Activated T-cell treated with anti-CD3 and anti-CD28 coated beads, Interleukin-2, amount 50 U/mL, for 24 hours (primary cell): ENCODE measurements at regions not wholly inside any gene's neighbourhood (a gene's known extent, or its start where the extent isn't known, plus 50 kb on each side); places are given as distances from the start of the nearest gene placed in this dataset.

Source experiments
- DNase-seq: peaks from one replicate; pipeline ENCODE4 v3.0.0-alpha.2; 2020
- H3K27ac Mint-ChIP-seq: 2 replicates; pipeline ENCODE4 v1.8.0; 2020; ENCODE audit warnings: mild to moderate bottlenecking, mixed read lengths
- H3K27me3 Mint-ChIP-seq: 2 replicates; pipeline ENCODE4 v1.8.0; 2020; ENCODE audit warnings: mixed read lengths
- H3K36me3 Mint-ChIP-seq: 2 replicates; pipeline ENCODE4 v1.8.0; 2020; ENCODE audit warnings: low read depth, mixed read lengths
- H3K4me1 Mint-ChIP-seq: 2 replicates; pipeline ENCODE4 v1.8.0; 2020; ENCODE audit warnings: low read depth, mixed read lengths
- H3K4me3 Mint-ChIP-seq: 2 replicates; pipeline ENCODE4 v1.8.0; 2020; ENCODE audit warnings: mild to moderate bottlenecking, moderate library complexity, mixed read lengths
- H3K9me3 Mint-ChIP-seq: 2 replicates; pipeline ENCODE4 v1.8.0; 2020; ENCODE audit warnings: mixed read lengths

- no peaks in the 10 kb centered on the region for H3K36me3 Mint-ChIP-seq
- peaks cover 12% of the 10 kb centered on the region for H3K9me3 Mint-ChIP-seq
- no peak for DNase-seq
- H3K27me3 Mint-ChIP-seq, result no peaks in the 10 kb centered on the region
- H3K4me1 Mint-ChIP-seq, result no peaks in the 10 kb centered on the region
- no peak overlapping the region for H3K4me3 Mint-ChIP-seq
- no peak overlapping the region for H3K27ac Mint-ChIP-seq
Observed at GRCh38 chr13:82822935-82823334, 1059.3 kb downstream of the SLITRK1 start.

GRCh38 chr13:82817133-82817532, 1065.1 kb downstream of the SLITRK1 start:
- no peaks in the 10 kb centered on the region for H3K36me3 Mint-ChIP-seq
- H3K4me3 Mint-ChIP-seq, result no peak overlapping the region
- no peak overlapping the region for H3K27ac Mint-ChIP-seq
- peaks cover 21% of the 10 kb centered on the region for H3K9me3 Mint-ChIP-seq
- H3K4me1 Mint-ChIP-seq, result no peaks in the 10 kb centered on the region
- H3K27me3 Mint-ChIP-seq, result no peaks in the 10 kb centered on the region
- DNase-seq, result no peak

GRCh38 chr13:82815791-82816190, 1066.5 kb downstream of the SLITRK1 start:
- peaks cover 29% of the 10 kb centered on the region for H3K9me3 Mint-ChIP-seq
- no peaks in the 10 kb centered on the region for H3K4me1 Mint-ChIP-seq
- no peak overlapping the region for H3K4me3 Mint-ChIP-seq
- H3K27me3 Mint-ChIP-seq, result no peaks in the 10 kb centered on the region
- no peak for DNase-seq
- no peaks in the 10 kb centered on the region for H3K36me3 Mint-ChIP-seq
- H3K27ac Mint-ChIP-seq, result no peak overlapping the region

- H3K27me3 Mint-ChIP-seq, result no peaks in the 10 kb centered on the region
- no peaks in the 10 kb centered on the region for H3K4me1 Mint-ChIP-seq
- no peak overlapping the region for H3K4me3 Mint-ChIP-seq
- H3K9me3 Mint-ChIP-seq, result peaks cover 7% of the 10 kb centered on the region
- no peak for DNase-seq
- H3K27ac Mint-ChIP-seq, result no peak overlapping the region
- H3K36me3 Mint-ChIP-seq, result no peaks in the 10 kb centered on the region
Observed at GRCh38 chr13:82803341-82803740, 1078.9 kb downstream of the SLITRK1 start.

GRCh38 chr13:82802528-82802927, 1079.7 kb downstream of the SLITRK1 start:
- no peak for DNase-seq
- H3K4me3 Mint-ChIP-seq, result no peak overlapping the region
- no peaks in the 10 kb centered on the region for H3K27me3 Mint-ChIP-seq

GRCh38 chr13:82800391-82800790, 1081.9 kb downstream of the SLITRK1 start:
- Mint-ChIP-seq H3K4me1 (no peaks in the 10 kb centered on the region), H3K9me3 (peaks cover 10% of the 10 kb centered on the region), H3K27me3 (no peaks in the 10 kb centered on the region), H3K27ac (no peak overlapping the region), H3K4me3 (no peak overlapping the region), H3K36me3 (no peaks in the 10 kb centered on the region)
- DNase-seq, result no peak

More at GRCh38 chr13:82802528-82802927, 1079.7 kb downstream of the SLITRK1 start:
- no peaks in the 10 kb centered on the region for H3K4me1 Mint-ChIP-seq
- H3K36me3 Mint-ChIP-seq, result no peaks in the 10 kb centered on the region
- H3K27ac Mint-ChIP-seq, result no peak overlapping the region
- peaks cover 7% of the 10 kb centered on the region for H3K9me3 Mint-ChIP-seq

GRCh38 chr13:82797876-82798275, 1084.4 kb downstream of the SLITRK1 start:
- Mint-ChIP-seq H3K4me1 (no peaks in the 10 kb centered on the region), H3K27ac (no peak overlapping the region), H3K9me3 (peaks cover 5% of the 10 kb centered on the region), H3K27me3 (no peaks in the 10 kb centered on the region), H3K36me3 (no peaks in the 10 kb centered on the region), H3K4me3 (no peak overlapping the region)
- DNase-seq, result no peak

GRCh38 chr13:82791035-82791434, 1091.2 kb downstream of the SLITRK1 start:
- Mint-ChIP-seq H3K27me3 (no peaks in the 10 kb centered on the region), H3K4me3 (no peak overlapping the region)
- no peak for DNase-seq

GRCh38 chr13:82772816-82773215, 1109.5 kb downstream of the SLITRK1 start:
- Mint-ChIP-seq H3K9me3 (peaks cover 6% of the 10 kb centered on the region), H3K4me3 (no peak overlapping the region)

More at GRCh38 chr13:82791035-82791434, 1091.2 kb downstream of the SLITRK1 start:
- Mint-ChIP-seq H3K4me1 (no peaks in the 10 kb centered on the region), H3K36me3 (no peaks in the 10 kb centered on the region), H3K9me3 (peaks cover 2% of the 10 kb centered on the region), H3K27ac (no peak overlapping the region)

GRCh38 chr13:82766732-82767321, 1115.4 kb downstream of the SLITRK1 start:
- H3K4me3 Mint-ChIP-seq, result no peak overlapping the region
- no peak overlapping the region for H3K27ac Mint-ChIP-seq
- H3K27me3 Mint-ChIP-seq, result no peaks in the 10 kb centered on the region
- peaks cover 11% of the 10 kb centered on the region for H3K9me3 Mint-ChIP-seq
- H3K36me3 Mint-ChIP-seq, result no peaks in the 10 kb centered on the region
- DNase-seq, result no peak
- H3K4me1 Mint-ChIP-seq, result no peaks in the 10 kb centered on the region

More at GRCh38 chr13:82772816-82773215, 1109.5 kb downstream of the SLITRK1 start:
- Mint-ChIP-seq H3K36me3 (no peaks in the 10 kb centered on the region), H3K27me3 (no peaks in the 10 kb centered on the region), H3K4me1 (no peaks in the 10 kb centered on the region), H3K27ac (no peak overlapping the region)
- DNase-seq, result no peak

- no peaks in the 10 kb centered on the region for H3K36me3 Mint-ChIP-seq
- no peaks in the 10 kb centered on the region for H3K4me1 Mint-ChIP-seq
- H3K4me3 Mint-ChIP-seq, result no peak overlapping the region
- no peaks in the 10 kb centered on the region for H3K9me3 Mint-ChIP-seq
- no peak for DNase-seq
- H3K27me3 Mint-ChIP-seq, result no peaks in the 10 kb centered on the region
- H3K27ac Mint-ChIP-seq, result no peak overlapping the region
Observed at GRCh38 chr13:82758044-82758443, 1124.2 kb downstream of the SLITRK1 start.

- no peaks in the 10 kb centered on the region for H3K27me3 Mint-ChIP-seq
- no peaks in the 10 kb centered on the region for H3K36me3 Mint-ChIP-seq
- no peaks in the 10 kb centered on the region for H3K4me1 Mint-ChIP-seq
- H3K9me3 Mint-ChIP-seq, result no peaks in the 10 kb centered on the region
- DNase-seq, result no peak
- H3K27ac Mint-ChIP-seq, result no peak overlapping the region
- no peak overlapping the region for H3K4me3 Mint-ChIP-seq
Observed at GRCh38 chr13:82751206-82751605, 1131.1 kb downstream of the SLITRK1 start.

- H3K27me3 Mint-ChIP-seq, result no peaks in the 10 kb centered on the region
- no peaks in the 10 kb centered on the region for H3K36me3 Mint-ChIP-seq
- no peak overlapping the region for H3K4me3 Mint-ChIP-seq
- H3K4me1 Mint-ChIP-seq, result no peaks in the 10 kb centered on the region
- H3K27ac Mint-ChIP-seq, result no peak overlapping the region
- no peak for DNase-seq
- no peaks in the 10 kb centered on the region for H3K9me3 Mint-ChIP-seq
Observed at GRCh38 chr13:82749551-82749950, 1132.7 kb downstream of the SLITRK1 start.

- Mint-ChIP-seq H3K4me3 (no peak overlapping the region), H3K27me3 (no peaks in the 10 kb centered on the region), H3K27ac (no peak overlapping the region), H3K36me3 (no peaks in the 10 kb centered on the region), H3K9me3 (no peaks in the 10 kb centered on the region), H3K4me1 (no peaks in the 10 kb centered on the region)
- DNase-seq, result no peak
Observed at GRCh38 chr13:82747958-82748357, 1134.3 kb downstream of the SLITRK1 start.

GRCh38 chr13:82747291-82747690, 1135.0 kb downstream of the SLITRK1 start:
- H3K27me3 Mint-ChIP-seq, result no peaks in the 10 kb centered on the region
- DNase-seq, result no peak
- H3K27ac Mint-ChIP-seq, result no peak overlapping the region
- no peaks in the 10 kb centered on the region for H3K4me1 Mint-ChIP-seq
- H3K9me3 Mint-ChIP-seq, result no peaks in the 10 kb centered on the region
- no peak overlapping the region for H3K4me3 Mint-ChIP-seq
- H3K36me3 Mint-ChIP-seq, result no peaks in the 10 kb centered on the region

GRCh38 chr13:82740442-82740841, 1141.8 kb downstream of the SLITRK1 start:
- H3K9me3 Mint-ChIP-seq, result peaks cover 20% of the 10 kb centered on the region
- H3K4me3 Mint-ChIP-seq, result no peak overlapping the region
- no peaks in the 10 kb centered on the region for H3K4me1 Mint-ChIP-seq
- H3K27ac Mint-ChIP-seq, result no peak overlapping the region
- DNase-seq, result no peak
- no peaks in the 10 kb centered on the region for H3K27me3 Mint-ChIP-seq
- H3K36me3 Mint-ChIP-seq, result no peaks in the 10 kb centered on the region
